ENCODE measurements at regions not wholly inside any gene's neighbourhood (a gene's known extent, or its start where the extent isn't known, plus 50 kb on each side); places are given as distances from the start of the nearest gene placed in this dataset.

DNA sequence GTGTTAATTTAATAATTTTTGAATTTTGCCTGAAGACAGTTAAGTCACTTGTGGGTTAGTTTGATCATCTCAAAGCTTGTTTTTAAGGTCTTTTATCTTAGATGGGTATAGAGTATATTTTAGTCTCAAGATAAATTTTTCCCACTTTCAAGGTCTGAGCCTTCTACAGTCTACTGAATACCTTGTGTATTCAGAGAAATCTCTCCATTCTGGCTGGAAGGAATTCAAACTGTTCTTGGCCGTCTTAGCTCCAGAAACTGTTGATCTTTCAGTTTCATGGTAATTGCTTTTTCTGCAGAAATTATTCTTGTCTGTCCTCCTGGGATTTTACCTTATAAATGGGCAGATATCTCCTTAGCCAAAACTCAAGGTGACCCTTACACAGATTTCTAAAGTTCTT lies 97.9 kb downstream of the GC start:
- POLR2A ChIA-PET (ENCODE audit: unreplicated experiment): no interaction called here
- Histone ChIP-seq H3K27me3 (ENCODE audit: insufficient read depth, low read depth) (no peaks in the 10 kb centered on the region), H4K20me1 (ENCODE audit: insufficient read depth) (no peaks in the 10 kb centered on the region), H2AFZ (no peak overlapping the region), H3K4me3 (no peak overlapping the region), H3K27ac (no peak overlapping the region), H3K79me2 (ENCODE audit: low read depth) (no peaks in the 10 kb centered on the region), H3F3A (ENCODE audit: insufficient read depth, low read depth) (no peaks in the 10 kb centered on the region), H3K4me2 (no peak overlapping the region), H3K9me2 (ENCODE audit: insufficient read depth) (no peaks in the 10 kb centered on the region), H3K36me3 (ENCODE audit: low read depth) (no peaks in the 10 kb centered on the region), H3K4me1 (replicated peaks; ENCODE audit: insufficient read depth) (no peaks in the 10 kb centered on the region), H3K9me3 (ENCODE audit: insufficient read depth, low read depth) (no peaks in the 10 kb centered on the region)
- CTCF ChIA-PET: interaction anchor here (0.5 kb wide), 1 partner anchor 1366 kb away, joined by 3 read pairs; no protein-coding TSS in a partner anchor
- TF ChIP-seq EZH2 (IDR thresholded peaks at IDR 0.05; ENCODE audit: low read depth): no peak
- TF ChIP-seq, protein P1, sequence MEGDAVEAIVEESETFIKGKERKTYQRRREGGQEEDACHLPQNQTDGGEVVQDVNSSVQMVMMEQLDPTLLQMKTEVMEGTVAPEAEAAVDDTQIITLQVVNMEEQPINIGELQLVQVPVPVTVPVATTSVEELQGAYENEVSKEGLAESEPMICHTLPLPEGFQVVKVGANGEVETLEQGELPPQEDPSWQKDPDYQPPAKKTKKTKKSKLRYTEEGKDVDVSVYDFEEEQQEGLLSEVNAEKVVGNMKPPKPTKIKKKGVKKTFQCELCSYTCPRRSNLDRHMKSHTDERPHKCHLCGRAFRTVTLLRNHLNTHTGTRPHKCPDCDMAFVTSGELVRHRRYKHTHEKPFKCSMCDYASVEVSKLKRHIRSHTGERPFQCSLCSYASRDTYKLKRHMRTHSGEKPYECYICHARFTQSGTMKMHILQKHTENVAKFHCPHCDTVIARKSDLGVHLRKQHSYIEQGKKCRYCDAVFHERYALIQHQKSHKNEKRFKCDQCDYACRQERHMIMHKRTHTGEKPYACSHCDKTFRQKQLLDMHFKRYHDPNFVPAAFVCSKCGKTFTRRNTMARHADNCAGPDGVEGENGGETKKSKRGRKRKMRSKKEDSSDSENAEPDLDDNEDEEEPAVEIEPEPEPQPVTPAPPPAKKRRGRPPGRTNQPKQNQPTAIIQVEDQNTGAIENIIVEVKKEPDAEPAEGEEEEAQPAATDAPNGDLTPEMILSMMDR (conservative IDR thresholded peaks at IDR 0.05): no peak
- BruUV-seq (replicated peaks): no TSS peak
- DNase-seq: no peak
- intact Hi-C loops (cut with micrococcal nuclease; ENCODE audit: unreplicated experiment): no loop called here

DNA sequence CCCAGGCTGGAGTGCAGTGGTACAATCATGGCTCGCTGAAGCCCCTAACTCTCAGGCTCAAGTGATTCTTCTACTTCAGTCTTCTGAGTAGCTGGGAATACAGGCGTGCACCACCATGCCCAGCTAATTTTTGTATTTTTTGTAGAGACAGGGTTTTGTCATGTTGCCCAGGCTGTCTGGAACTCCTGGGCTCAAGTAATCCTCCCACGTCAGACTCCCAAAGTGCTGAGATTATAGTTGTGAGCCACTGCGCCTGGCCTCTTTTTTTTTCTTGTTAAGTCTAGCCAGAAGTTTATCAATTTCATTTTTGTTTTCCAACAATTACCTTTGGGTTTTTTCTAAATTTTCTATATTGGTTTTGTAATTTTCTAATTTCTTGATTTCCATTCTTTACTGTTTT lies 100.6 kb downstream of the GC start:
- Histone ChIP-seq H3K27me3 (ENCODE audit: insufficient read depth, low read depth) (no peaks in the 10 kb centered on the region), H3K9me3 (ENCODE audit: insufficient read depth, low read depth) (no peaks in the 10 kb centered on the region; the same call in 1 of the 2 replicates), H3K4me2 (no peak overlapping the region), H4K20me1 (ENCODE audit: insufficient read depth) (no peaks in the 10 kb centered on the region), H3K9me2 (ENCODE audit: insufficient read depth) (no peaks in the 10 kb centered on the region), H3F3A (ENCODE audit: insufficient read depth, low read depth) (no peaks in the 10 kb centered on the region), H3K27ac (no peak overlapping the region), H3K79me2 (ENCODE audit: low read depth) (no peaks in the 10 kb centered on the region), H3K4me3 (no peak overlapping the region), H3K36me3 (ENCODE audit: low read depth) (no peaks in the 10 kb centered on the region), H2AFZ (no peak overlapping the region), H3K4me1 (replicated peaks; ENCODE audit: insufficient read depth) (no peaks in the 10 kb centered on the region)
- intact Hi-C loops (cut with micrococcal nuclease; ENCODE audit: unreplicated experiment): no loop called here
- no TSS peak for BruUV-seq (replicated peaks)
- TF ChIP-seq EZH2 (IDR thresholded peaks at IDR 0.05; ENCODE audit: low read depth): no peak
- TF ChIP-seq, protein P1 (conservative IDR thresholded peaks at IDR 0.05): no peak
- POLR2A ChIA-PET (ENCODE audit: unreplicated experiment): no interaction called here
- CTCF ChIA-PET: no interaction called here
- DNase-seq: no peak

DNA sequence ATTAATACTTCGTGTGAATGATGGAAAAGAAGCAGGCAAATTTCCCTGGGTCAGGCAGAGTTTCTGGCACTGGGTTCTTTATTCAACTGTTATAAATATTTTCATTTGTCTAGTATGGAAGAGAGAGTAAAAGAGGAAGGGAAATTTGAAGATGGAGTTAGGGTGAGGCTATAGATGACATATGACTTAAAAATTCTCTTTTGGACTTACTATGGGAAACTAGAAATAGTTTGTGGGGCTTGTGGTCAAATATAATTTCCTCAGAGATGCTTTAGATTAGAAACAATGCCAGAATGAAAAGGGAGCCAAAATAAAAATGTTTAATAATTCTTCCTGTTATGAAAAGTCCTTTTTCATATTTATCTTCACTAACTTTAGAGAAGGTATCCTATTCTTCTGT lies 103.2 kb downstream of the GC start:
- BruUV-seq (replicated peaks): no TSS peak
- Histone ChIP-seq H3K27me3 (ENCODE audit: insufficient read depth, low read depth) (no peaks in the 10 kb centered on the region), H4K20me1 (ENCODE audit: insufficient read depth) (no peaks in the 10 kb centered on the region), H3K4me1 (replicated peaks; ENCODE audit: insufficient read depth) (no peaks in the 10 kb centered on the region), H3K9me3 (ENCODE audit: insufficient read depth, low read depth) (no peaks in the 10 kb centered on the region; the same call in 1 of the 2 replicates), H2AFZ (no peak overlapping the region), H3F3A (ENCODE audit: insufficient read depth, low read depth) (no peaks in the 10 kb centered on the region), H3K27ac (no peak overlapping the region), H3K79me2 (ENCODE audit: low read depth) (no peaks in the 10 kb centered on the region), H3K4me2 (no peak overlapping the region), H3K36me3 (ENCODE audit: low read depth) (no peaks in the 10 kb centered on the region), H3K4me3 (no peak overlapping the region), H3K9me2 (ENCODE audit: insufficient read depth) (no peaks in the 10 kb centered on the region)
- DNase-seq: no peak
- intact Hi-C loops (cut with micrococcal nuclease; ENCODE audit: unreplicated experiment): no loop called here
- TF ChIP-seq, protein P1 (conservative IDR thresholded peaks at IDR 0.05): no peak
- no peak for TF ChIP-seq EZH2 (IDR thresholded peaks at IDR 0.05; ENCODE audit: low read depth)
- ChIA-PET POLR2A (ENCODE audit: unreplicated experiment) (no interaction called here), CTCF (no interaction called here)

All from PC-9 (cell line).